H9 (cell line): ENCODE measurements at regions not wholly inside any gene's neighbourhood (a gene's known extent, or its start where the extent isn't known, plus 50 kb on each side); places are given as distances from the start of the nearest gene placed in this dataset.

Source experiments
- DNase-seq: peaks from one replicate; pipeline ENCODE4 v3.0.0-alpha.2; 2017
- H2AFZ ChIP-seq: one replicate; pipeline ENCODE4 v1.6.1; 2013; ENCODE audit warnings: mild to moderate bottlenecking, low read length, control low read depth, moderate library complexity
- H2AK5ac ChIP-seq: 2 replicates; pipeline ENCODE4 v1.6.1; 2013; ENCODE audit warnings: low read length, control low read depth, mixed read lengths; ENCODE audit not compliant: insufficient read length
- H2BK120ac ChIP-seq: one replicate; pipeline ENCODE4 v1.6.1; 2013; ENCODE audit warnings: low read depth, mild to moderate bottlenecking, low read length, control low read depth, inconsistent platforms; ENCODE audit not compliant: poor library complexity, severe bottlenecking
- H2BK12ac ChIP-seq: 2 replicates; pipeline ENCODE4 v1.6.1; 2013; ENCODE audit warnings: low read length, control low read depth, mixed read lengths, low read depth; ENCODE audit not compliant: insufficient read length
- H2BK15ac ChIP-seq: 2 replicates; pipeline ENCODE4 v1.6.1; 2013; ENCODE audit warnings: low read depth, low read length, control low read depth
- H2BK20ac ChIP-seq: one replicate; pipeline ENCODE4 v1.6.1; 2013; ENCODE audit warnings: low read depth, mild to moderate bottlenecking, low read length, control low read depth, inconsistent platforms; ENCODE audit not compliant: poor library complexity, severe bottlenecking
- H2BK5ac ChIP-seq: 2 replicates; pipeline ENCODE4 v1.6.1; 2013; ENCODE audit warnings: low read length, control low read depth, mixed read lengths; ENCODE audit not compliant: insufficient read length
- H3K14ac ChIP-seq: 2 replicates; pipeline ENCODE4 v1.6.1; 2013; ENCODE audit warnings: low read length, control low read depth; ENCODE audit not compliant: insufficient read depth
- H3K18ac ChIP-seq: 2 replicates; pipeline ENCODE4 v1.6.1; 2013; ENCODE audit warnings: low read depth, mild to moderate bottlenecking, mixed read lengths, low read length, control low read depth; ENCODE audit not compliant: insufficient read length
- H3K23ac ChIP-seq: 2 replicates; pipeline ENCODE4 v1.6.1; 2013; ENCODE audit warnings: low read length, control low read depth, mixed read lengths, low read depth; ENCODE audit not compliant: insufficient read length
- H3K23me2 ChIP-seq: 2 replicates; pipeline ENCODE4 v1.6.1; 2013; ENCODE audit warnings: low read depth, mild to moderate bottlenecking, mixed read lengths, low read length, control low read depth; ENCODE audit not compliant: insufficient read length, poor library complexity, severe bottlenecking
- H3K27ac ChIP-seq: 2 replicates; pipeline ENCODE4 v1.5.1; 2013; ENCODE audit warnings: low read length, control low read depth, mixed read lengths, low read depth; ENCODE audit not compliant: insufficient read length
- H3K27me3 ChIP-seq: 2 replicates; pipeline ENCODE4 v1.6.1; 2013; ENCODE audit warnings: low read length, control low read depth, inconsistent platforms; ENCODE audit not compliant: insufficient read depth
- H3K4ac ChIP-seq: 2 replicates; pipeline ENCODE4 v1.6.1; 2013; ENCODE audit warnings: low read depth, mild to moderate bottlenecking, control low read depth, inconsistent platforms, low read length, moderate library complexity
- H3K4me1 ChIP-seq: 2 replicates; pipeline ENCODE4 v1.6.1; 2013; ENCODE audit warnings: low read length, control low read depth, inconsistent platforms; ENCODE audit not compliant: insufficient read depth
- H3K4me2 ChIP-seq: 2 replicates; pipeline ENCODE4 v1.6.1; 2013; ENCODE audit warnings: low read length, control low read depth, mixed read lengths; ENCODE audit not compliant: insufficient read length, insufficient read depth
- H3K56ac ChIP-seq: 2 replicates; pipeline ENCODE4 v1.6.1; 2013; ENCODE audit warnings: low read depth, mild to moderate bottlenecking, mixed read lengths, low read length, control low read depth; ENCODE audit not compliant: insufficient read length
- H3K79me1 ChIP-seq: 2 replicates; pipeline ENCODE4 v1.6.1; 2013; ENCODE audit warnings: low read depth, mild to moderate bottlenecking, moderate library complexity, low read length, control low read depth, inconsistent platforms; ENCODE audit not compliant: insufficient read depth, poor library complexity, severe bottlenecking
- H3K79me2 ChIP-seq: 2 replicates; pipeline ENCODE4 v1.6.1; 2013; ENCODE audit warnings: low read length, control low read depth, inconsistent platforms; ENCODE audit not compliant: insufficient read depth
- H3K9ac ChIP-seq: 2 replicates; pipeline ENCODE4 v1.6.1; 2013; ENCODE audit warnings: low read length, control low read depth, mixed read lengths; ENCODE audit not compliant: insufficient read length; ENCODE audit errors: extremely low read depth
- H3K9me3 ChIP-seq: one replicate; pipeline ENCODE4 v1.6.1; 2013; ENCODE audit warnings: low read depth, low read length, inconsistent platforms; ENCODE audit not compliant: control insufficient read depth
- H3T11ph ChIP-seq: one replicate; pipeline ENCODE4 v1.6.1; 2013; ENCODE audit warnings: mild to moderate bottlenecking, low read length, control low read depth, inconsistent platforms
- H4K20me1 ChIP-seq: one replicate; pipeline ENCODE4 v1.6.1; 2013; ENCODE audit not compliant: control insufficient read depth, insufficient read length, insufficient read depth
- H4K5ac ChIP-seq: 2 replicates; pipeline ENCODE4 v1.6.1; 2013; ENCODE audit warnings: low read depth, mild to moderate bottlenecking, mixed read lengths, low read length, control low read depth; ENCODE audit not compliant: insufficient read length
- H4K8ac ChIP-seq: replicated peaks from 2 replicates; pipeline ENCODE4 v1.6.1; 2013; ENCODE audit warnings: low read length, control low read depth, mixed read lengths, low read depth; ENCODE audit not compliant: insufficient read length
- H4K91ac ChIP-seq: 2 replicates; pipeline ENCODE4 v1.6.1; 2013; ENCODE audit warnings: low read depth, mild to moderate bottlenecking, moderate library complexity, mixed read lengths, low read length, control low read depth; ENCODE audit not compliant: insufficient read length
- H3K27ac Mint-ChIP-seq, 3 experiments: 2 replicates in 2 of 3; 3 replicates in 1 of 3; pipeline ENCODE4 v1.8.0; 2020 to 2021; ENCODE audit warnings: mixed read lengths in 3 of 3, mild to moderate bottlenecking in 1 of 3, moderate library complexity in 1 of 3
- H3K27me3 Mint-ChIP-seq: 2 replicates; pipeline ENCODE4 v1.8.0; 2021; ENCODE audit warnings: low read depth, mild to moderate bottlenecking, moderate library complexity, mixed read lengths
- H3K36me3 Mint-ChIP-seq, 3 experiments: 2 replicates in 2 of 3; 3 replicates in 1 of 3; pipeline ENCODE4 v1.8.0; 2020 to 2021; ENCODE audit warnings: low read depth in 3 of 3, mixed read lengths in 3 of 3; ENCODE audit not compliant: insufficient read depth in 1 of 3
- H3K4me1 Mint-ChIP-seq, 2 experiments: 2 replicates each; pipeline ENCODE4 v1.8.0; 2020; ENCODE audit warnings: mixed read lengths in 2 of 2
- H3K4me3 Mint-ChIP-seq, 2 experiments: 2 replicates in 1 of 2; 3 replicates in 1 of 2; pipeline ENCODE4 v1.8.0; 2020 to 2021; ENCODE audit warnings: mild to moderate bottlenecking in 2 of 2, mixed read lengths in 2 of 2, moderate library complexity in 1 of 2
- H3K9me3 Mint-ChIP-seq, 2 experiments: 2 replicates in 1 of 2; 3 replicates in 1 of 2; pipeline ENCODE4 v1.8.0; 2020; ENCODE audit warnings: mild to moderate bottlenecking in 2 of 2, mixed read lengths in 2 of 2, moderate library complexity in 1 of 2
- CTCF ChIP-seq: fragments of 200-600 bp; sonication (generic); conservative IDR thresholded peaks from 3 replicates; pipeline ENCODE4 v1.8.0; 2021; ENCODE audit warnings: antibody characterized with exemption, mild to moderate bottlenecking

DNA sequence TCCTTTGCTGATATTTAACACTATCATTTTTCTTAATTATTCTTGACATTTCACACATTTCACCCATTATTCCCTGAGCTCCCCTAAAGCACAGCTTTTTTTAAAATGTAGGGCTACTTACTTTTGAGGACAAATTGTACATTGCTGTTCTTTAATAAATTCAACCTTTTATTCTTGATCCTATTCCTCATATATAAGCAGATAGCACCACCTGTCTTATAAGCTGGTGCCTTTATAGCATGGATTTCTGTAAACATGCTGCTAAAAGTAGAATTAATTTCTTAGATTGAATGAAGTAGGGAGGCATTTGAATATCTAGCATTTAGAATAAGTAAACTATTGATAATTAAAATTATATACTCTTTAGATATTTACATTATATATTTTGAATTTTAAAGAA, 603.4 kb upstream of the PCDH9 start:
- no peak overlapping the region for H3K27ac Mint-ChIP-seq
- Histone ChIP-seq H3K79me2 (no peaks in the 10 kb centered on the region), H3K9ac (no peak overlapping the region), H2AFZ (no peak overlapping the region), H3K27ac (no peak overlapping the region), H2BK20ac (no peak overlapping the region), H3K56ac (no peak overlapping the region), H4K20me1 (no peaks in the 10 kb centered on the region), H3K27me3 (no peaks in the 10 kb centered on the region), H2BK12ac (no peak overlapping the region), H3K4me1 (no peaks in the 10 kb centered on the region), H3K9me3 (no peaks in the 10 kb centered on the region), H3K23me2 (no peaks in the 10 kb centered on the region), H3K23ac (no peak overlapping the region), H3K4ac (no peak overlapping the region), H3K18ac (no peak overlapping the region), H3K79me1 (no peaks in the 10 kb centered on the region), H2BK120ac (no peak overlapping the region), H2BK5ac (no peak overlapping the region), H4K5ac (no peak overlapping the region), H2BK15ac (no peak overlapping the region), H4K8ac (no peak overlapping the region), H3T11ph (no peak overlapping the region), H3K14ac (no peak overlapping the region), H2AK5ac (no peak overlapping the region), H4K91ac (no peak overlapping the region), H3K4me2 (no peak overlapping the region)
- H3K4me3 Mint-ChIP-seq: no peak overlapping the region
- no peak for DNase-seq
- no peaks in the 10 kb centered on the region for H3K36me3 Mint-ChIP-seq
- H3K27me3 Mint-ChIP-seq: no peaks in the 10 kb centered on the region
- H3K4me1 Mint-ChIP-seq: no peaks in the 10 kb centered on the region
- H3K9me3 Mint-ChIP-seq: peaks cover 0 to 2% of the 10 kb centered on the region in 2 experiments; a peak in 1 of 5 replicates
- TF ChIP-seq CTCF: no peak
